ENCODE measurements at regions not wholly inside any gene's neighbourhood (a gene's known extent, or its start where the extent isn't known, plus 50 kb on each side); places are given as distances from the start of the nearest gene placed in this dataset.

GRCh38 chr16:61596655-61597054, 439.6 kb downstream of the CDH8 start:
- no peak for DNase-seq
- in situ Hi-C loops (cut with HindIII; ENCODE audit: low pct_ligation_motif_present, low pct_unique_long_range_greater_than_20kb, low sequenced_read_pairs) = no loop called here

- in situ Hi-C loops (cut with HindIII; ENCODE audit: low pct_ligation_motif_present, low pct_unique_long_range_greater_than_20kb, low sequenced_read_pairs) = no loop called here
Measured at GRCh38 chr16:61595605-61596004, 440.6 kb downstream of the CDH8 start.

GRCh38 chr16:61590577-61590976, 445.7 kb downstream of the CDH8 start:
- no peak for DNase-seq

More at GRCh38 chr16:61595605-61596004, 440.6 kb downstream of the CDH8 start:
- DNase-seq = no peak

GRCh38 chr16:61587526-61587925, 448.7 kb downstream of the CDH8 start:
- in situ Hi-C loops (cut with HindIII; ENCODE audit: low pct_ligation_motif_present, low pct_unique_long_range_greater_than_20kb, low sequenced_read_pairs) = no loop called here

More at GRCh38 chr16:61590577-61590976, 445.7 kb downstream of the CDH8 start:
- in situ Hi-C loops (cut with HindIII; ENCODE audit: low pct_ligation_motif_present, low pct_unique_long_range_greater_than_20kb, low sequenced_read_pairs) = no loop called here

GRCh38 chr16:61581417-61582046, 454.7 kb downstream of the CDH8 start:
- in situ Hi-C loops (cut with HindIII; ENCODE audit: low pct_ligation_motif_present, low pct_unique_long_range_greater_than_20kb, low sequenced_read_pairs) = no loop called here

More at GRCh38 chr16:61587526-61587925, 448.7 kb downstream of the CDH8 start:
- DNase-seq = no peak

GRCh38 chr16:61580579-61580978, 455.7 kb downstream of the CDH8 start:
- DNase-seq = no peak
- in situ Hi-C loops (cut with HindIII; ENCODE audit: low pct_ligation_motif_present, low pct_unique_long_range_greater_than_20kb, low sequenced_read_pairs) = no loop called here

More at GRCh38 chr16:61581417-61582046, 454.7 kb downstream of the CDH8 start:
- DNase-seq = no peak

- in situ Hi-C loops (cut with HindIII; ENCODE audit: low pct_ligation_motif_present, low pct_unique_long_range_greater_than_20kb, low sequenced_read_pairs) = no loop called here
- DNase-seq = no peak
Measured at GRCh38 chr16:61579195-61579594, 457.0 kb downstream of the CDH8 start.

- DNase-seq = no peak
- in situ Hi-C loops (cut with HindIII; ENCODE audit: low pct_ligation_motif_present, low pct_unique_long_range_greater_than_20kb, low sequenced_read_pairs) = no loop called here
Measured at GRCh38 chr16:61576476-61576875, 459.8 kb downstream of the CDH8 start.

- DNase-seq = no peak
- in situ Hi-C loops (cut with HindIII; ENCODE audit: low pct_ligation_motif_present, low pct_unique_long_range_greater_than_20kb, low sequenced_read_pairs) = no loop called here
Measured at GRCh38 chr16:61575617-61576016, 460.6 kb downstream of the CDH8 start.

- no peak for DNase-seq
- in situ Hi-C loops (cut with HindIII; ENCODE audit: low pct_ligation_motif_present, low pct_unique_long_range_greater_than_20kb, low sequenced_read_pairs) = no loop called here
Measured at GRCh38 chr16:61569028-61569427, 467.2 kb downstream of the CDH8 start.

- no peak for DNase-seq
- in situ Hi-C loops (cut with HindIII; ENCODE audit: low pct_ligation_motif_present, low pct_unique_long_range_greater_than_20kb, low sequenced_read_pairs) = no loop called here
Measured at GRCh38 chr16:61564716-61565115, 471.5 kb downstream of the CDH8 start.

- no peak for DNase-seq
- in situ Hi-C loops (cut with HindIII; ENCODE audit: low pct_ligation_motif_present, low pct_unique_long_range_greater_than_20kb, low sequenced_read_pairs) = no loop called here
Measured at GRCh38 chr16:61555718-61556441, 480.4 kb downstream of the CDH8 start.

- in situ Hi-C loops (cut with HindIII; ENCODE audit: low pct_ligation_motif_present, low pct_unique_long_range_greater_than_20kb, low sequenced_read_pairs) = no loop called here
- no peak for DNase-seq
Measured at GRCh38 chr16:61549327-61549726, 486.9 kb downstream of the CDH8 start.

- DNase-seq = no peak
- in situ Hi-C loops (cut with HindIII; ENCODE audit: low pct_ligation_motif_present, low pct_unique_long_range_greater_than_20kb, low sequenced_read_pairs) = no loop called here
Measured at GRCh38 chr16:61547626-61548025, 488.6 kb downstream of the CDH8 start.

GRCh38 chr16:61544165-61544564, 492.1 kb downstream of the CDH8 start:
- no peak for DNase-seq
- in situ Hi-C loops (cut with HindIII; ENCODE audit: low pct_ligation_motif_present, low pct_unique_long_range_greater_than_20kb, low sequenced_read_pairs) = no loop called here

GRCh38 chr16:61540216-61540615, 496.0 kb downstream of the CDH8 start:
- no peak for DNase-seq

GRCh38 chr16:61530697-61531096, 505.5 kb downstream of the CDH8 start:
- in situ Hi-C loops (cut with HindIII; ENCODE audit: low pct_ligation_motif_present, low pct_unique_long_range_greater_than_20kb, low sequenced_read_pairs) = no loop called here
- no peak for DNase-seq

More at GRCh38 chr16:61540216-61540615, 496.0 kb downstream of the CDH8 start:
- in situ Hi-C loops (cut with HindIII; ENCODE audit: low pct_ligation_motif_present, low pct_unique_long_range_greater_than_20kb, low sequenced_read_pairs) = no loop called here

- DNase-seq = no peak
- in situ Hi-C loops (cut with HindIII; ENCODE audit: low pct_ligation_motif_present, low pct_unique_long_range_greater_than_20kb, low sequenced_read_pairs) = no loop called here
Measured at GRCh38 chr16:61500851-61501250, 535.4 kb downstream of the CDH8 start.

- in situ Hi-C loops (cut with HindIII; ENCODE audit: low pct_ligation_motif_present, low pct_unique_long_range_greater_than_20kb, low sequenced_read_pairs) = no loop called here
- no peak for DNase-seq
Measured at GRCh38 chr16:61480250-61480649, 556.0 kb downstream of the CDH8 start.

- no peak for DNase-seq
- in situ Hi-C loops (cut with HindIII; ENCODE audit: low pct_ligation_motif_present, low pct_unique_long_range_greater_than_20kb, low sequenced_read_pairs) = no loop called here
Measured at GRCh38 chr16:61471737-61472136, 564.5 kb downstream of the CDH8 start.
